IMR-90 (cell line): ENCODE measurements at regions not wholly inside any gene's neighbourhood (a gene's known extent, or its start where the extent isn't known, plus 50 kb on each side); places are given as distances from the start of the nearest gene placed in this dataset.

Experiments
- ATAC-seq: fragments of 200-7000 bp; cut with Tn5 transposase; 2 replicates; pipeline ENCODE4 v1.9.1; 2020; ENCODE audit warnings: low read depth, mild to moderate bottlenecking, moderate library complexity
- BruUV-seq: library from RNA; stranded (reverse); fragments of 400-500 nt; replicated peaks from 2 replicates; lab custom pipeline; 2021; lab: Mats Ljungman, UMichigan
- CTCF ChIA-PET: fragments of 300-600 bp; formaldehyde crosslinking; extraction: SDS; loops from one replicate; lab custom pipeline; 2021; ENCODE audit warnings: antibody characterized with exemption; lab: Yijun Ruan, JAX
- POLR2A ChIA-PET: fragments of 300-600 bp; sonication (Branson Sonifier 250); formaldehyde crosslinking; loops from one replicate; lab custom pipeline; 2022; ENCODE audit warnings: antibody characterized with exemption; ENCODE audit not compliant: unreplicated experiment; lab: Charles Lee
- DNase-seq: peaks from one replicate; pipeline ENCODE4 v3.0.0; 2013
- H2AFZ ChIP-seq: replicated peaks from 2 replicates; pipeline ENCODE3; 2013; ENCODE audit warnings: low read length, mild to moderate bottlenecking; ENCODE audit not compliant: poor library complexity
- H2AK5ac ChIP-seq: 2 replicates; pipeline ENCODE4 v1.6.1; 2013; ENCODE audit warnings: low read depth, low read length, inconsistent platforms
- H2AK9ac ChIP-seq: replicated peaks from 2 replicates; pipeline ENCODE3; 2013; ENCODE audit warnings: mild to moderate bottlenecking, low read depth, low read length, moderate library complexity; ENCODE audit not compliant: poor library complexity
- H2BK120ac ChIP-seq: 2 replicates; pipeline ENCODE4 v1.6.1; 2013; ENCODE audit warnings: low read depth, low read length, inconsistent platforms
- H2BK15ac ChIP-seq: 3 replicates; pipeline ENCODE4 v1.6.1; 2013; ENCODE audit warnings: low read depth, low read length, inconsistent platforms
- H2BK20ac ChIP-seq: 2 replicates; pipeline ENCODE4 v1.6.1; 2013; ENCODE audit warnings: low read depth, mild to moderate bottlenecking, inconsistent platforms, low read length, moderate library complexity
- H2BK5ac ChIP-seq: 2 replicates; pipeline ENCODE4 v1.6.1; 2013; ENCODE audit warnings: mild to moderate bottlenecking, low read depth, low read length, inconsistent platforms; ENCODE audit not compliant: poor library complexity, severe bottlenecking
- H3K14ac ChIP-seq: replicated peaks from 2 replicates; pipeline ENCODE4 v1.6.1; 2013; ENCODE audit warnings: low read depth, low read length, inconsistent platforms
- H3K18ac ChIP-seq: 2 replicates; pipeline ENCODE4 v1.6.1; 2013; ENCODE audit warnings: low read depth, low read length, control low read depth
- H3K23ac ChIP-seq: 2 replicates; pipeline ENCODE4 v1.6.1; 2013; ENCODE audit warnings: low read depth, low read length, inconsistent platforms
- H3K27ac ChIP-seq: 2 replicates; pipeline ENCODE4 v1.5.1; 2013; ENCODE audit warnings: mild to moderate bottlenecking, control low read depth, low read length; ENCODE audit not compliant: insufficient read depth
- H3K27me3 ChIP-seq: 2 replicates; pipeline ENCODE4 v1.6.1; 2013; ENCODE audit warnings: low read length; ENCODE audit not compliant: control insufficient read depth, insufficient read depth
- H3K36me3 ChIP-seq: 2 replicates; pipeline ENCODE4 v1.6.1; 2013; ENCODE audit warnings: low read length, mixed read lengths; ENCODE audit not compliant: control insufficient read depth, insufficient read depth
- H3K4ac ChIP-seq: 2 replicates; pipeline ENCODE4 v1.6.1; 2013; ENCODE audit warnings: low read depth, low read length, inconsistent platforms
- H3K4me1 ChIP-seq: 2 replicates; pipeline ENCODE4 v1.6.1; 2013; ENCODE audit warnings: low read length, mixed read lengths; ENCODE audit not compliant: control insufficient read depth, insufficient read depth
- H3K4me2 ChIP-seq: 2 replicates; pipeline ENCODE4 v1.6.1; 2013; ENCODE audit warnings: low read depth, mild to moderate bottlenecking, control low read depth, low read length, moderate library complexity
- H3K4me3 ChIP-seq: 2 replicates; pipeline ENCODE4 v1.5.1; 2013; ENCODE audit warnings: low read depth, mild to moderate bottlenecking, control low read depth, low read length, moderate library complexity; ENCODE audit not compliant: insufficient read depth
- H3K56ac ChIP-seq: 2 replicates; pipeline ENCODE4 v1.6.1; 2013; ENCODE audit warnings: low read length, inconsistent platforms; ENCODE audit not compliant: insufficient read depth; ENCODE audit errors: extremely low read depth
- H3K79me1 ChIP-seq, 2 experiments: 2 replicates each; pipeline ENCODE4 v1.6.1; 2013; ENCODE audit warnings: low read length in 2 of 2, inconsistent platforms in 1 of 2, low read depth in 1 of 2
- H3K9ac ChIP-seq: 2 replicates; pipeline ENCODE4 v1.6.1; 2013; ENCODE audit warnings: low read depth, low read length, control low read depth
- H3K9me1 ChIP-seq: 2 replicates; pipeline ENCODE4 v1.6.1; 2013; ENCODE audit warnings: low read length, inconsistent platforms; ENCODE audit not compliant: insufficient read depth
- H3K9me3 ChIP-seq: 2 replicates; pipeline ENCODE4 v1.6.1; 2013; ENCODE audit warnings: low read length; ENCODE audit not compliant: control insufficient read depth, insufficient read depth
- H4K20me1 ChIP-seq: 2 replicates; pipeline ENCODE4 v1.6.1; 2013; ENCODE audit warnings: low read length, inconsistent platforms; ENCODE audit not compliant: insufficient read depth
- H4K5ac ChIP-seq: 2 replicates; pipeline ENCODE4 v1.6.1; 2013; ENCODE audit warnings: mild to moderate bottlenecking, low read depth, low read length, control low read depth
- H4K8ac ChIP-seq, 2 experiments: 2 replicates each; pipeline ENCODE4 v1.6.1; 2013; ENCODE audit warnings: low read depth in 2 of 2, low read length in 2 of 2, control low read depth in 1 of 2, inconsistent platforms in 1 of 2
- H4K91ac ChIP-seq: 2 replicates; pipeline ENCODE4 v1.6.1; 2013; ENCODE audit warnings: low read depth, low read length, inconsistent platforms; ENCODE audit not compliant: insufficient read depth
- CEBPB ChIP-seq: IDR thresholded peaks from 2 replicates; pipeline ENCODE4 v1.6.1; 2012; ENCODE audit warnings: low read depth, low read length, improper control_type of control experiment
- CHD1 ChIP-seq: IDR thresholded peaks from 2 replicates; pipeline ENCODE4 v1.6.1; 2012; ENCODE audit warnings: low read depth, low read length, improper control_type of control experiment
- FOS ChIP-seq: fragments of 150-350 bp; IDR thresholded peaks from 2 replicates; pipeline ENCODE4 v1.6.1; 2016; ENCODE audit warnings: low read depth, low read length
- MAFK ChIP-seq: IDR thresholded peaks from 2 replicates; pipeline ENCODE4 v1.6.1; 2012; ENCODE audit warnings: low read depth, low read length, improper control_type of control experiment
- MAZ ChIP-seq: IDR thresholded peaks from 2 replicates; pipeline ENCODE4 v1.6.1; 2012; ENCODE audit warnings: low read depth, mild to moderate bottlenecking, low read length, improper control_type of control experiment, moderate library complexity, borderline replicate concordance
- MXI1 ChIP-seq: IDR thresholded peaks from 2 replicates; pipeline ENCODE4 v1.6.1; 2012; ENCODE audit warnings: low read depth, mild to moderate bottlenecking, low read length, moderate library complexity, borderline replicate concordance
- NFE2L2 ChIP-seq: fragments of 150-350 bp; IDR thresholded peaks from 2 replicates; pipeline ENCODE4 v1.6.1; 2016; ENCODE audit warnings: low read depth, mild to moderate bottlenecking, low read length
- RAD21 ChIP-seq: IDR thresholded peaks from 2 replicates; pipeline ENCODE4 v1.6.1; 2012; ENCODE audit warnings: low read length, improper control_type of control experiment
- RCOR1 ChIP-seq: IDR thresholded peaks from 2 replicates; pipeline ENCODE4 v1.6.1; 2012; ENCODE audit warnings: mild to moderate bottlenecking, low read length, improper control_type of control experiment; ENCODE audit not compliant: insufficient replicate concordance
- RFX5 ChIP-seq: IDR thresholded peaks from 2 replicates; pipeline ENCODE4 v1.8.0; 2012; ENCODE audit warnings: low read depth, mild to moderate bottlenecking, low read length, moderate library complexity
- SMC3 ChIP-seq: fragments of 150-350 bp; IDR thresholded peaks from 2 replicates; pipeline ENCODE4 v1.6.1; 2016; ENCODE audit warnings: low read depth, mild to moderate bottlenecking, antibody characterized with exemption, low read length, moderate library complexity
- WGBS, 2 experiments: methylation state at CpG; one replicate each; pipeline versions ENCODE4 v1.1.5 to v1.1.7; 2013; ENCODE audit warnings: missing lambda C conversion rate in 2 of 2; ENCODE audit not compliant: insufficient read length in 1 of 2; ENCODE audit errors: extremely low coverage in 2 of 2; 5-methylcytosine and 5-hydroxymethylcytosine counted together
- dilution Hi-C: fragments of 300-500 bp; cut with HindIII; formaldehyde crosslinking; loops from one replicate; pipeline ENCODE4 v1.14.3; 2018; ENCODE audit warnings: low sequenced_read_pairs; ENCODE audit not compliant: unreplicated experiment
- in situ Hi-C: fragments of 300-500 bp; cut with MboI; formaldehyde crosslinking; loops from 3 replicates; pipeline ENCODE4 v1.14.3; 2019; ENCODE audit warnings: low sequenced_read_pairs, inconsistent platforms, mixed read lengths
- intact Hi-C: fragments of 100-400 bp; cut with micrococcal nuclease; formaldehyde crosslinking; loops from 2 replicates; pipeline ENCODE4 v1.10.0; 2022
- TF ChIP-seq, protein P1 (sequence below): fragments of 150-350 bp; IDR thresholded peaks from 2 replicates; pipeline ENCODE4 v1.6.1; 2017; ENCODE audit warnings: mild to moderate bottlenecking, antibody characterized with exemption, low read length, low read depth
- TF ChIP-seq, protein P2 (sequence below): conservative IDR thresholded peaks from 2 replicates; pipeline ENCODE4 v1.5.1; 2012; ENCODE audit warnings: mild to moderate bottlenecking, low read depth, low read length, improper control_type of control experiment
- TF ChIP-seq, protein P3 (sequence below): fragments of 150-350 bp; IDR thresholded peaks from 2 replicates; pipeline ENCODE4 v1.6.1; 2016; ENCODE audit warnings: low read depth, mild to moderate bottlenecking, low read length, moderate library complexity, borderline replicate concordance

DNA sequence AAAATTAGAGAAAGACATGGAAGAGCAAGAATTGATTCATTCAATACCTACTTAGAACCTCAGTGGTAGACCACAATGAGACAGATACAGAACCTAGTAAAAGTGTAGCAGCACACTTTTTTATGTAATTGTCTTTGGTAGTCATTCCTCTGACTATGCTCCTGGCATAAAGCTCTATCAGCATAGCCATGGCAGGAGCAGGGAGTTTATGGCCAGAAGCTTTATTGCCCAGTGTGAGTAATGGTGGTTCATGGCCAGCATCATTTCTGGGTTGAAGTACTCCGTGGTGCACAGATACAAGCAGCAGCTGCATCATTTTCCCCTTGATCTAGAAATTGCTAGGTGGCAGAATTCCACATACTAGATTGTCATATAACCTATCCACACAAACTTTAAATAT, 352.6 kb downstream of the TBC1D4 start:
- Histone ChIP-seq H2BK15ac (no peak overlapping the region), H3K27ac (no peak overlapping the region), H3K4me3 (no peak overlapping the region), H2BK5ac (no peak overlapping the region), H3K79me1 (no peaks in the 10 kb centered on the region), H4K8ac (no peak overlapping the region), H3K36me3 (no peaks in the 10 kb centered on the region), H2BK120ac (no peak overlapping the region), H2AK9ac (no peak overlapping the region), H3K27me3 (no peaks in the 10 kb centered on the region), H4K91ac (no peak overlapping the region), H4K20me1 (no peaks in the 10 kb centered on the region), H3K4me1 (no peaks in the 10 kb centered on the region), H3K14ac (no peak overlapping the region), H3K9me1 (no peaks in the 10 kb centered on the region), H4K5ac (no peak overlapping the region), H2BK20ac (no peak overlapping the region), H3K4ac (no peak overlapping the region), H3K56ac (no peak overlapping the region), H2AFZ (no peak overlapping the region), H2AK5ac (no peak overlapping the region), H3K18ac (no peak overlapping the region), H3K4me2 (no peak overlapping the region), H3K23ac (no peak overlapping the region), H3K9me3 (no peaks in the 10 kb centered on the region), H3K9ac (no peak overlapping the region)
- CTCF ChIA-PET: no interaction called here
- TF ChIP-seq, protein P1, sequence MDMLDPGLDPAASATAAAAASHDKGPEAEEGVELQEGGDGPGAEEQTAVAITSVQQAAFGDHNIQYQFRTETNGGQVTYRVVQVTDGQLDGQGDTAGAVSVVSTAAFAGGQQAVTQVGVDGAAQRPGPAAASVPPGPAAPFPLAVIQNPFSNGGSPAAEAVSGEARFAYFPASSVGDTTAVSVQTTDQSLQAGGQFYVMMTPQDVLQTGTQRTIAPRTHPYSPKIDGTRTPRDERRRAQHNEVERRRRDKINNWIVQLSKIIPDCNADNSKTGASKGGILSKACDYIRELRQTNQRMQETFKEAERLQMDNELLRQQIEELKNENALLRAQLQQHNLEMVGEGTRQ: no peak
- TF ChIP-seq, protein P2, sequence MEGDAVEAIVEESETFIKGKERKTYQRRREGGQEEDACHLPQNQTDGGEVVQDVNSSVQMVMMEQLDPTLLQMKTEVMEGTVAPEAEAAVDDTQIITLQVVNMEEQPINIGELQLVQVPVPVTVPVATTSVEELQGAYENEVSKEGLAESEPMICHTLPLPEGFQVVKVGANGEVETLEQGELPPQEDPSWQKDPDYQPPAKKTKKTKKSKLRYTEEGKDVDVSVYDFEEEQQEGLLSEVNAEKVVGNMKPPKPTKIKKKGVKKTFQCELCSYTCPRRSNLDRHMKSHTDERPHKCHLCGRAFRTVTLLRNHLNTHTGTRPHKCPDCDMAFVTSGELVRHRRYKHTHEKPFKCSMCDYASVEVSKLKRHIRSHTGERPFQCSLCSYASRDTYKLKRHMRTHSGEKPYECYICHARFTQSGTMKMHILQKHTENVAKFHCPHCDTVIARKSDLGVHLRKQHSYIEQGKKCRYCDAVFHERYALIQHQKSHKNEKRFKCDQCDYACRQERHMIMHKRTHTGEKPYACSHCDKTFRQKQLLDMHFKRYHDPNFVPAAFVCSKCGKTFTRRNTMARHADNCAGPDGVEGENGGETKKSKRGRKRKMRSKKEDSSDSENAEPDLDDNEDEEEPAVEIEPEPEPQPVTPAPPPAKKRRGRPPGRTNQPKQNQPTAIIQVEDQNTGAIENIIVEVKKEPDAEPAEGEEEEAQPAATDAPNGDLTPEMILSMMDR: no peak
- TF ChIP-seq RAD21 (no peak), CHD1 (no peak), NFE2L2 (no peak), RCOR1 (no peak), MAZ (no peak), FOS (no peak), RFX5 (no peak), CEBPB (no peak), MXI1 (no peak), SMC3 (no peak), MAFK (no peak)
- TF ChIP-seq, protein P3, sequence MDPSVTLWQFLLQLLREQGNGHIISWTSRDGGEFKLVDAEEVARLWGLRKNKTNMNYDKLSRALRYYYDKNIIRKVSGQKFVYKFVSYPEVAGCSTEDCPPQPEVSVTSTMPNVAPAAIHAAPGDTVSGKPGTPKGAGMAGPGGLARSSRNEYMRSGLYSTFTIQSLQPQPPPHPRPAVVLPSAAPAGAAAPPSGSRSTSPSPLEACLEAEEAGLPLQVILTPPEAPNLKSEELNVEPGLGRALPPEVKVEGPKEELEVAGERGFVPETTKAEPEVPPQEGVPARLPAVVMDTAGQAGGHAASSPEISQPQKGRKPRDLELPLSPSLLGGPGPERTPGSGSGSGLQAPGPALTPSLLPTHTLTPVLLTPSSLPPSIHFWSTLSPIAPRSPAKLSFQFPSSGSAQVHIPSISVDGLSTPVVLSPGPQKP: no peak
- no peak for DNase-seq
- no TSS peak for BruUV-seq
- dilution Hi-C loops (no loop called here), in situ Hi-C loops (no loop called here), intact Hi-C loops (no loop called here)
- POLR2A ChIA-PET: no interaction called here
- no CpG with 5 or more reads among the region's 1 CpG for WGBS, 2 experiments
- ATAC-seq: no peak
